ENCODE measurements at regions not wholly inside any gene's neighbourhood (a gene's known extent, or its start where the extent isn't known, plus 50 kb on each side); places are given as distances from the start of the nearest gene placed in this dataset.

GRCh38 chr9:97763874-97764273 lies 66.7 kb upstream of the XPA start:
- TF ChIP-seq, protein P1, sequence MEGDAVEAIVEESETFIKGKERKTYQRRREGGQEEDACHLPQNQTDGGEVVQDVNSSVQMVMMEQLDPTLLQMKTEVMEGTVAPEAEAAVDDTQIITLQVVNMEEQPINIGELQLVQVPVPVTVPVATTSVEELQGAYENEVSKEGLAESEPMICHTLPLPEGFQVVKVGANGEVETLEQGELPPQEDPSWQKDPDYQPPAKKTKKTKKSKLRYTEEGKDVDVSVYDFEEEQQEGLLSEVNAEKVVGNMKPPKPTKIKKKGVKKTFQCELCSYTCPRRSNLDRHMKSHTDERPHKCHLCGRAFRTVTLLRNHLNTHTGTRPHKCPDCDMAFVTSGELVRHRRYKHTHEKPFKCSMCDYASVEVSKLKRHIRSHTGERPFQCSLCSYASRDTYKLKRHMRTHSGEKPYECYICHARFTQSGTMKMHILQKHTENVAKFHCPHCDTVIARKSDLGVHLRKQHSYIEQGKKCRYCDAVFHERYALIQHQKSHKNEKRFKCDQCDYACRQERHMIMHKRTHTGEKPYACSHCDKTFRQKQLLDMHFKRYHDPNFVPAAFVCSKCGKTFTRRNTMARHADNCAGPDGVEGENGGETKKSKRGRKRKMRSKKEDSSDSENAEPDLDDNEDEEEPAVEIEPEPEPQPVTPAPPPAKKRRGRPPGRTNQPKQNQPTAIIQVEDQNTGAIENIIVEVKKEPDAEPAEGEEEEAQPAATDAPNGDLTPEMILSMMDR (IDR thresholded peaks at IDR 0.05), result no peak
- no peak for TF ChIP-seq POLR2A (IDR thresholded peaks at IDR 0.05)
- no peak for TF ChIP-seq POLR2AphosphoS5 (IDR thresholded peaks at IDR 0.05)

All from breast epithelium (tissue), 3 donors.